Activated CD8-positive, alpha-beta memory T cell treated with anti-CD3 and anti-CD28 coated beads for 36 hours (primary cell): ENCODE measurements at regions not wholly inside any gene's neighbourhood (a gene's known extent, or its start where the extent isn't known, plus 50 kb on each side); places are given as distances from the start of the nearest gene placed in this dataset.

ENCODE experiments used
- CTCF ChIA-PET: fragments of 350-600 bp; sonication (Branson Sonifier 250); formaldehyde crosslinking; loops from one replicate; lab custom pipeline; 2021; ENCODE audit warnings: antibody characterized with exemption; lab: Charles Lee
- POLR2A ChIA-PET: fragments of 350-600 bp; sonication (Branson Sonifier 250); formaldehyde crosslinking; loops from one replicate; lab custom pipeline; 2021; ENCODE audit warnings: antibody characterized with exemption; lab: Charles Lee

- CTCF ChIA-PET: interaction anchor here (0.9 kb wide), 1 partner anchor 9 kb away, joined by 3 read pairs; no protein-coding TSS in a partner anchor
Measured at GRCh38 chr21:31571879-31572278, 87.6 kb upstream of the SOD1 start.

GRCh38 chr21:31570824-31571566, 88.5 kb upstream of the SOD1 start:
- ChIA-PET CTCF (interaction anchor here (0.9 kb wide), 2 partner anchors 10 kb away, joined by 3 read pairs; no protein-coding TSS in a partner anchor), POLR2A (no interaction called here)

More at GRCh38 chr21:31571879-31572278, 87.6 kb upstream of the SOD1 start:
- POLR2A ChIA-PET: no interaction called here

GRCh38 chr21:31566611-31567010, 92.9 kb upstream of the SOD1 start:
- ChIA-PET POLR2A (no interaction called here), CTCF (no interaction called here)

- POLR2A ChIA-PET: no interaction called here
Measured at GRCh38 chr21:31566064-31566463, 93.4 kb upstream of the SOD1 start.

GRCh38 chr21:31564439-31564838, 95.1 kb upstream of the SOD1 start:
- CTCF ChIA-PET: no interaction called here
- POLR2A ChIA-PET: interaction anchor here (0.7 kb wide), 1 partner anchor 15 kb away, joined by 7 read pairs; no protein-coding TSS in a partner anchor

More at GRCh38 chr21:31566064-31566463, 93.4 kb upstream of the SOD1 start:
- CTCF ChIA-PET: no interaction called here

- ChIA-PET CTCF (no interaction called here), POLR2A (no interaction called here)
Measured at GRCh38 chr21:31560479-31560878, 99.0 kb upstream of the SOD1 start.

- ChIA-PET CTCF (interaction anchor here (0.5 to 1.1 kb wide), 4 partner anchors 40 to 216 kb away, joined by 3 read pairs; no protein-coding TSS in a partner anchor), POLR2A (interaction anchor here (0.6 to 2.0 kb wide), 4 partner anchors 12 to 216 kb away, joined by 3 to 12 read pairs (median 5); partner anchors contain the start of gene TIAM1)
Measured at GRCh38 chr21:31559368-31560119, 99.9 kb upstream of the SOD1 start.

GRCh38 chr21:31558962-31559367, 100.5 kb upstream of the SOD1 start:
- ChIA-PET CTCF (interaction anchor here (0.7 to 1.1 kb wide), 3 partner anchors 50 to 215 kb away, joined by 3 read pairs; no protein-coding TSS in a partner anchor), POLR2A (interaction anchor here (0.6 to 2.0 kb wide), 5 partner anchors 11 to 219 kb away, joined by 3 to 12 read pairs (median 3); partner anchors contain the start of gene TIAM1)

GRCh38 chr21:31558189-31558961, 101.1 kb upstream of the SOD1 start:
- ChIA-PET CTCF (interaction anchor here (0.9 to 1.1 kb wide), 2 partner anchors 51 to 198 kb away, joined by 3 read pairs; no protein-coding TSS in a partner anchor), POLR2A (interaction anchor here (0.6 to 2.0 kb wide), 3 partner anchors 53 to 219 kb away, joined by 3 to 7 read pairs (median 3); partner anchors contain the start of gene TIAM1)

GRCh38 chr21:31557421-31558188, 101.9 kb upstream of the SOD1 start:
- POLR2A ChIA-PET: interaction anchor here (2.0 kb wide), 1 partner anchor 214 kb away, joined by 7 read pairs; the partner anchor contains the start of gene TIAM1

GRCh38 chr21:31556662-31557061, 102.8 kb upstream of the SOD1 start:
- ChIA-PET CTCF (interaction anchor here (1.0 kb wide), 1 partner anchor 358 kb away, joined by 3 read pairs; no protein-coding TSS in a partner anchor), POLR2A (no interaction called here)

More at GRCh38 chr21:31557421-31558188, 101.9 kb upstream of the SOD1 start:
- CTCF ChIA-PET: interaction anchor here (1.0 kb wide), 1 partner anchor 359 kb away, joined by 3 read pairs; no protein-coding TSS in a partner anchor

GRCh38 chr21:31555741-31556191, 103.7 kb upstream of the SOD1 start:
- CTCF ChIA-PET: no interaction called here

GRCh38 chr21:31554511-31555022, 104.9 kb upstream of the SOD1 start:
- ChIA-PET CTCF (no interaction called here), POLR2A (no interaction called here)

More at GRCh38 chr21:31555741-31556191, 103.7 kb upstream of the SOD1 start:
- POLR2A ChIA-PET: no interaction called here

- ChIA-PET POLR2A (no interaction called here), CTCF (no interaction called here)
Measured at GRCh38 chr21:31553926-31554325, 105.6 kb upstream of the SOD1 start.

- POLR2A ChIA-PET: no interaction called here
- CTCF ChIA-PET: no interaction called here
Measured at GRCh38 chr21:31553461-31553860, 106.0 kb upstream of the SOD1 start.

GRCh38 chr21:31552826-31553225, 106.7 kb upstream of the SOD1 start:
- ChIA-PET POLR2A (no interaction called here), CTCF (no interaction called here)

GRCh38 chr21:31550070-31550469, 109.4 kb upstream of the SOD1 start:
- CTCF ChIA-PET: interaction anchor here (1.7 kb wide), 1 partner anchor 31 kb away, joined by 5 read pairs; no protein-coding TSS in a partner anchor

More at GRCh38 chr21:31550070-31550469, 109.4 kb upstream of the SOD1 start:
- POLR2A ChIA-PET: no interaction called here
